ENCODE measurements at regions not wholly inside any gene's neighbourhood (a gene's known extent, or its start where the extent isn't known, plus 50 kb on each side); places are given as distances from the start of the nearest gene placed in this dataset.
A peak's percentile ranks its signal among the peaks of the same experiment; 100 is the strongest.

DNA sequence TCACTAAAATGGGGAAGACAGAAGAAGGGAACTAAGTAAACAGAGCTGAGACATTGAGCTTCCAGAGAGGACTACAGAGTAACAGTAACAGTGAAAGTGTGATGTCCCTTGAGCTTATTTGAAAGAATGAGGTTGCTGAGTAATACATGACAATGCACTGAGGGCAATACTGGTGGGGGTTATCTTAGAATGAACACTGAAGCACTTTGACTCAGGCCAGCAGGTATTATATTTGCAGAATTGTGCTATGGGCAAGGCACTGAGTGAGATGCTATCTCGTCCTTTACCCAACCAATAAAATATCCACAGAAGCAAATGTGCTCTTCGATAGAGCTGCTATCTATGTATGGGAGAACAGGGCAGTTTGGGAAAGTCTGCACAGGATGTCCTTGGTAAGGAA is 133.2 kb downstream of the DISP1 start:
- Histone ChIP-seq H3K9me3 (replicated peaks in 1 of 11) (no peaks in the 10 kb centered on the region), H3K4me2 (no peak overlapping the region), H3K4me1 (0 out of 20 replicates have a peak, but pooled peaks cover 0 to 6% (median 0%) of the 10 kb centered on the region in 10 experiments), H3K4me3 (no peak overlapping the region), H3K9ac (no peak overlapping the region), H3K27me3 (no peaks in the 10 kb centered on the region), H4K20me1 (no peaks in the 10 kb centered on the region), H3K27ac (no peak overlapping the region), H3K36me3 (peaks cover 0 to 8% (median 0%) of the 10 kb centered on the region in 11 experiments; a peak in 3 of 22 replicates)
- no peak for TF ChIP-seq Cebpa-rat (IDR thresholded peaks at IDR 0.05)

DNA sequence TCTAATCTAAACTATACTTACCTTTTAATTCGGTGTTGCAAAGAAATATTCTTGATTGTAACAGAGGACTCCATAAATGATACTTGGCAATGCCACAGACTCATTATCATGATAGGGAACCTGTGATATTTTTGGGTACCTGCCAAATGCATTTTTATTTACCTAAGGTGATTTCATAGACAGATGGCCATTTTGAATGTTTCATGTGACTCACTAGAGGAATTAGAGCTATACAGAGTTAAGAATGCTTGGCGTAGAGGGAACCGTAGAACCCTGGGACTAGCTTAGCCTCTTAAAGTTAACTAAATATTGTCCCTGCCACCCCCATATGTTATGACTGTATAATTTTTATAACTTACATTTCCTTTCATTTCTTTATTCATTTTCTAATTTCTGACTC is 136.1 kb downstream of the DISP1 start:
- Histone ChIP-seq H3K36me3 (no peaks in the 10 kb centered on the region), H3K4me2 (no peak overlapping the region), H3K4me3 (no peak overlapping the region), H3K27ac (no peak overlapping the region), H3K4me1 (0 out of 20 replicates have a peak, but pooled peaks cover 0 to 6% (median 0%) of the 10 kb centered on the region in 10 experiments), H3K9ac (no peak overlapping the region), H4K20me1 (no peaks in the 10 kb centered on the region), H3K27me3 (no peaks in the 10 kb centered on the region), H3K9me3 (replicated peaks in 1 of 11) (no peaks in the 10 kb centered on the region)
- no peak for TF ChIP-seq Cebpa-rat (IDR thresholded peaks at IDR 0.05)

DNA sequence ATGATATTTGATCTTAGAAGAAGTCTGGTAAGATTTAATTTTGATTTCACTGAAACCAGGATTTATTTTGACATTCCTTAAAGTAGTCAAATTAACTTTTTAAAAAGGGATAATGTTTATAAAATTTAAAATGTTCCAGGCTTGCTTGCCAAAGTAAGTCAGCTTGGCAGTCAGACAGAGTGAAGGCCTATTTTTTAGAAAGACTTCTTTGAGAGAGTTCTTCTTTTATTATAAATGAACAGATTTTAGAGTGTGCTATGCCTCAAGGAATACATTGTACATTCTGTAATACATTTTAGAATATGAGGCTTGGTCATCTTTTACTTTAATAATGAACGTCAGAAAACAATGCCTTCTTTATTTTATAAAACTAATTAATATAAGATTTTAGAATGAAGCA is 138.7 kb downstream of the DISP1 start:
- Histone ChIP-seq H3K4me1 (no peaks in the 10 kb centered on the region), H3K4me3 (no peak overlapping the region), H3K9me3 (replicated peaks in 1 of 11) (no peaks in the 10 kb centered on the region), H3K4me2 (no peak overlapping the region), H3K27ac (no peak overlapping the region), H3K9ac (no peak overlapping the region), H4K20me1 (no peaks in the 10 kb centered on the region), H3K27me3 (no peaks in the 10 kb centered on the region), H3K36me3 (no peaks in the 10 kb centered on the region)
- no peak for TF ChIP-seq Cebpa-rat (IDR thresholded peaks at IDR 0.05)

DNA sequence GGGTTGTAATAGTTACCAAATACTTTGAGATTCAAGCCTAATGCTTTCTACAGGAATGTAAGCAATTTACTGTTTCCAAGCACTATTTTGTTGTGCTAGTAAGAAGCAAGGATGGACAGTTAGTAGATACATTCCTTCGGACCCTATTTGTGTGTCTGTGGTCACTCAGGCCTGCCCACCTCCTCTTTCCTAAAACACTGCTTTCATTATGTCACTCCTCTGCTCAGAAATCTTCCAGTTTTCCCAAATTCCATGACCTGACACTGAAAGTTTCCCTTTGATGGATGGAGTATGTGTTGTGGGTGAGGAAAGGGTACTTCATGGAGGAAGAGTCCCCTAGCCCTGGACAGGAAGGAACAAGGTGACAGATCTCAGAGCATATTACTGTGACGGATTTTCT is 141.1 kb downstream of the DISP1 start:
- H3K9ac ChIP-seq: no peak overlapping the region
- no peak overlapping the region for H3K27ac ChIP-seq
- H3K9me3 ChIP-seq (replicated peaks in 1 of 11): no peaks in the 10 kb centered on the region
- no peaks in the 10 kb centered on the region for H3K36me3 ChIP-seq
- H4K20me1 ChIP-seq: no peaks in the 10 kb centered on the region
- TF ChIP-seq Cebpa-rat (IDR thresholded peaks at IDR 0.05): no peak
- H3K4me2 ChIP-seq: no peak overlapping the region
- H3K4me1 ChIP-seq: no peaks in the 10 kb centered on the region
- no peaks in the 10 kb centered on the region for H3K27me3 ChIP-seq
- H3K4me3 ChIP-seq: no peak overlapping the region

DNA sequence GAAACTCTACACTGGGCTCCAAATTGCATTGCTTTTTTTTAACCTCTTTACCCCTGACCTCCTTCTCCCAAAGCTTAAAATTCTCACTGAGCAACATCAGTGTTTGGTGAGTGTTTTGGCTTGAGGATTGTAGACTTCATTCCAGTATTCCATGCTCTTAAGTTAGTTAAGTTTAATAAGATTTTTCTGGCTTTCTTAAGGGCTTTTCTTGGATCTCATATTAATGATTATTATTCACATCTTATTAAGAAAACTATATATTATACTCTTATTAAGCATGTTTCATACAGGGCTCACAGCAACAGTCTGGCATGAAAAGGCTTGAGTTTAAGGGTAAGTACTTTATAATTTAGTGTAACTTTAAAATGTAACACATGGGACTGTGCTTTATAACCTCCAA is 141.8 kb downstream of the DISP1 start:
- Histone ChIP-seq H3K9ac (no peak overlapping the region), H4K20me1 (no peaks in the 10 kb centered on the region)
- TF ChIP-seq Cebpa-rat (IDR thresholded peaks at IDR 0.05): no peak

DNA sequence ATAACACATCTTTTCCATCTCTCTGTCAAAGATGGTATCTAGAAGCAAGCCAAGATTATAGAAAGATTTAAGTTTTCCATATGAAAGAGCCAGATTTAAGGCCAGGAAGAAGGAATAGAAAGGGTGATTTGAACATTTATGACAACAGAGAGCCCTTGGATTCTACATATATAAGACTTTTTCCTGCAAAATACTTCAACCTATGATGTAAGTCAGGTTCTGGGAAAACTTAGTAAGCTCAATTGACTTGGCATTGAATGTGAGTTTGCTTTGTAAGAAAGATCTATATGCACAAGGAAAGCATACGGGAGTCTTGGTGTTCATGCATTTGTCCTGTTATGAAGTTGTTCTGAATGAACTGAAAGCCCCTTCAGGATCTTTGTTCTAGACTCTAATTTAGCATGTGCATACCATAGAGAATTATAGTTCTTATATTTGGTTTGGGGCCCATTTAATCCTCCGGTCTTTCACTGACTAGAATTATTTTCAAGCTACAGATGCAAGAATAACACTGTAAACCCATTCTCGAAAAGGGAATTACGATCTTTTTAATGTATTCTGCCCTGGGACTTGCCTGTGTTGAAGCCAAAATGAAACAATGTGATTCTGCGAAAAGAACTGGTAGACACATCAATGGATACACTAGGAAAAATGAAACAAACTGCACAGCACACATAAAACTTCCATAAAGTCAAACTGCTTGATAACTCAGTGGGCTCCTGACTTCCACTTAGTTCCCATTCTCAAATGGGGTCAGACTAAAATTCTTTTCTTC is 152.8 kb downstream of the DISP1 start:
- H3K9ac ChIP-seq: no peak overlapping the region
- no peaks in the 10 kb centered on the region for H3K9me3 ChIP-seq (replicated peaks in 1 of 11)
- no peaks in the 10 kb centered on the region for H4K20me1 ChIP-seq
- H3K4me2 ChIP-seq: no peak overlapping the region
- no peaks in the 10 kb centered on the region for H3K27me3 ChIP-seq
- no peaks in the 10 kb centered on the region for H3K36me3 ChIP-seq
- peaks cover 0 to 11% (median 5%) of the 10 kb centered on the region in 10 experiments; a peak in 9 of 20 replicates for H3K4me1 ChIP-seq
- no peak overlapping the region for H3K4me3 ChIP-seq
- no peak for TF ChIP-seq Cebpa-rat (IDR thresholded peaks at IDR 0.05)
- H3K27ac ChIP-seq: no peak overlapping the region

More for the DNA sequence above, 141.8 kb downstream of the DISP1 start:
- Histone ChIP-seq H3K4me1 (no peaks in the 10 kb centered on the region), H3K9me3 (replicated peaks in 1 of 11) (no peaks in the 10 kb centered on the region), H3K36me3 (no peaks in the 10 kb centered on the region), H3K27ac (no peak overlapping the region), H3K4me3 (no peak overlapping the region), H3K4me2 (no peak overlapping the region), H3K27me3 (no peaks in the 10 kb centered on the region)

DNA sequence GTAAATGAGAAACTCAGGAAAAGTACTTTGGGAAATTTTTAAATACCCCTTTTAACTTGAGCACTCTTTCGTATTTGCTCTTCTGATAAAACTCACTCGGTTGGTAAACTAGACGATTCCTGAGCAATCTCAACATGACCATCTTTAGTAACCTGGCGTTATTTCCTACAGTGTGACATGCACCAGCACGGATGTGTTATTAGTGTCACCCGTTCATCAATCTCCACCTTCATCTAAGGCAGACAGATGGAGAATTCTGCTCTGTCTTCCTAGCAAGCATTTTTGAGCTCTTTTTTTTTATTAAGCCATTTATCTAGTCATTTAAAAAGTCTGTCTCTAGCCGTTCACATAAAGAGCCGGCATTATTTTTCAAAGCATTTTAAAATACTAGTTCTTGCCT is 155.2 kb downstream of the DISP1 start:
- no peaks in the 10 kb centered on the region for H3K36me3 ChIP-seq
- TF ChIP-seq Cebpa-rat (IDR thresholded peaks at IDR 0.05): no peak
- no peak overlapping the region for H3K4me3 ChIP-seq
- no peaks in the 10 kb centered on the region for H3K27me3 ChIP-seq
- no peak overlapping the region for H3K27ac ChIP-seq
- H3K9ac ChIP-seq: no peak overlapping the region
- no peak overlapping the region for H3K4me2 ChIP-seq
- H4K20me1 ChIP-seq: no peaks in the 10 kb centered on the region
- no peaks in the 10 kb centered on the region for H3K9me3 ChIP-seq (replicated peaks in 1 of 11)
- H3K4me1 ChIP-seq: peaks cover 0 to 20% (median 15%) of the 10 kb centered on the region in 10 experiments; a peak in 17 of 20 replicates

DNA sequence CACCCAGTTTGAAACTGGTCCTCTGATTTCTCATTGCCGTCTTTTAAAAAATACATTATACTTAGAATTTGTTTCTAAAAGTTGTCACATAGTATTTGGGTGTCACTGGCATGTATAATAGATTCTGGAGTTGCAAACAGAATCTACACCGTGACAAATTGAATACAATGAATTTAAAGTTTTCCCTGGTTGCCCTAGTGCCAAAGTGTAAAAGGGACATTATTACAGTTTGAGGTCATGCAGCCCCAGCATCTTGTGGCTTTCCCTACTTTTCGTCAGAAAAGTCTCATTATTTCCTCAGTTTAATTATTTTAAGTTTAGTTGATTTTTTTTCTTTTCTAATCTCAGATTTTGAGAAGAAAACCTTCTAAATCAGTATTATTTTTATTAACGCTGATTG is 155.9 kb downstream of the DISP1 start:
- no peaks in the 10 kb centered on the region for H3K9me3 ChIP-seq (replicated peaks in 1 of 11)

DNA sequence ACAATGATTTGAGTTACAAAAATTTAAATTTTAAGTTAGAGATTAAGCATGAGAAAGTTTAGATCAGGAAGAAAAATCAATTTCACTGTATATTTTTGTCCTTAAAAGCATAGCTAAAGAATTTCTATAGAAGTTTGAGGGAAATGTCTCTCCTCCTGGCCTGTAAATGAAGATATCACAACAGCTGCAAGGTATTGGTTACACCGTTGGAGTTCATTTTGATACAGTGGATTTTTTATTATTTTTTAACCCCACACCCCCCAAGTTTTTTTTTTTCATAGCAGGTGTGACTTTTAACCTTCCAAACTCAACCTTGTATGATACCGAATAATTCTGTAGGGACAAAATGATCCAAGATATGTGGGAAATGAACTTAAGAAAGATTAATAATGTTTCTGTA is 156.3 kb downstream of the DISP1 start:
- no peaks in the 10 kb centered on the region for H3K9me3 ChIP-seq (replicated peaks in 1 of 11)
- no peak overlapping the region for H3K4me3 ChIP-seq
- no peaks in the 10 kb centered on the region for H3K27me3 ChIP-seq
- H3K4me1 ChIP-seq: peaks cover 0 to 17% (median 12%) of the 10 kb centered on the region in 10 experiments; a peak in 14 of 20 replicates
- H3K9ac ChIP-seq: no peak overlapping the region
- no peak overlapping the region for H3K27ac ChIP-seq
- no peak overlapping the region for H3K4me2 ChIP-seq
- H3K36me3 ChIP-seq: no peaks in the 10 kb centered on the region
- no peak for TF ChIP-seq Cebpa-rat (IDR thresholded peaks at IDR 0.05)
- no peaks in the 10 kb centered on the region for H4K20me1 ChIP-seq

More for the DNA sequence above, 155.9 kb downstream of the DISP1 start:
- Histone ChIP-seq H3K27me3 (no peaks in the 10 kb centered on the region), H4K20me1 (no peaks in the 10 kb centered on the region), H3K36me3 (no peaks in the 10 kb centered on the region), H3K4me1 (peaks cover 0 to 17% (median 12%) of the 10 kb centered on the region in 10 experiments; a peak in 16 of 20 replicates), H3K4me2 (no peak overlapping the region), H3K9ac (no peak overlapping the region), H3K27ac (no peak overlapping the region), H3K4me3 (no peak overlapping the region)
- TF ChIP-seq Cebpa-rat (IDR thresholded peaks at IDR 0.05): no peak

DNA sequence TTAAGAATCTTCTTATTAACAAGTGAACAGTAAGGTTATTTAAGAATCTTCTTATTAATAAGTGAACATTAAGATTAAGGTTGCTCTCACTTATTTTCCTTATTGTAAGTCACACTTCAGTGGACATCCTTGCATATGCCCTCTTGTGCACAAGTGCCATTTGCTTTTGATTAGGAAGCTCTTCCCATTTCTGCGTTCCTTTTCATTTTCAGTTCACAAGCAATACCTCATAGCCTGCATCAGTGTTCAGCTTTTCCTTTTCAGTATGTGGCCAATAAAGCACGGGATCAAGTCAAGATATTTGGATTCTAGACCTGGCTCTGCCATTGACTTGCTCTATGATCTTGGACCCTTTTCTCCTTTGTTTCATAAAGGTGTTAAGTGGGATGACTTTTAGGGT is 158.7 kb downstream of the DISP1 start:
- Histone ChIP-seq H3K4me1 (peaks cover 0 to 24% (median 16%) of the 10 kb centered on the region in 10 experiments; a peak in 15 of 20 replicates), H3K9ac (no peak overlapping the region), H4K20me1 (no peaks in the 10 kb centered on the region), H3K4me3 (no peak overlapping the region), H3K36me3 (no peaks in the 10 kb centered on the region), H3K27ac (no peak overlapping the region), H3K9me3 (replicated peaks in 1 of 11) (no peaks in the 10 kb centered on the region), H3K27me3 (no peaks in the 10 kb centered on the region), H3K4me2 (peak overlapping the region in 2 of 11 experiments; percentile 51 to 66; a peak in 2 of 22 replicates)
- no peak for TF ChIP-seq Cebpa-rat (IDR thresholded peaks at IDR 0.05)
